Heart left ventricle (tissue), 16 donors: ENCODE measurements at regions not wholly inside any gene's neighbourhood (a gene's known extent, or its start where the extent isn't known, plus 50 kb on each side); places are given as distances from the start of the nearest gene placed in this dataset.

Experiments used
- ATAC-seq, 4 donors: fragments of 200-7000 bp; cut with Tn5 transposase; one replicate each; pipeline ENCODE4 v1.9.1; 2020 to 2022; ENCODE audit warnings: moderate library complexity in 4 of 4, mild to moderate bottlenecking in 3 of 4, moderate number of reproducible peaks in 1 of 4
- DNase-seq, 5 donors: peaks; one replicate each; pipeline ENCODE4 v3.0.0-alpha.2; 2020
- H3K27ac ChIP-seq, 12 donors: fragments of 200-600 bp; sonication (generic) in 4 of 12; one replicate each; pipeline versions ENCODE4 v1.5.0 to v1.8.0; 2016 to 2022; ENCODE audit warnings: mild to moderate bottlenecking in 2 of 12
- H3K27me3 ChIP-seq, 9 donors: fragments of 200-600 bp; sonication (generic) in 2 of 9; one replicate each; pipeline versions ENCODE4 v1.5.1 to v1.8.0; 2016 to 2022; ENCODE audit warnings: mild to moderate bottlenecking in 3 of 9
- H3K36me3 ChIP-seq, 9 donors: fragments of 200-600 bp; sonication (generic) in 2 of 9; one replicate each; pipeline versions ENCODE4 v1.5.0 to v1.8.0; 2018 to 2022; ENCODE audit warnings: mild to moderate bottlenecking in 2 of 9
- H3K4me1 ChIP-seq, 12 donors: fragments of 200-600 bp; sonication (generic) in 4 of 12; one replicate each; pipeline versions ENCODE4 v1.5.0 to v1.8.0; 2016 to 2022; ENCODE audit warnings: mild to moderate bottlenecking in 3 of 12
- H3K4me3 ChIP-seq, 12 donors: fragments of 200-600 bp; sonication (generic) in 4 of 12; one replicate each; pipeline versions ENCODE4 v1.5.0 to v1.8.0; 2017 to 2022; ENCODE audit warnings: mild to moderate bottlenecking in 9 of 12, moderate library complexity in 4 of 12
- H3K9me3 ChIP-seq, 12 donors: fragments of 200-600 bp; sonication (generic) in 4 of 12; one replicate each; pipeline versions ENCODE4 v1.5.0 to v1.8.0; 2016 to 2022; ENCODE audit warnings: mild to moderate bottlenecking in 1 of 12
- POLR2A ChIP-seq, 2 donors: fragments of 450-650 bp; IDR thresholded peaks; one replicate each; pipeline ENCODE4 v1.6.1; 2017; ENCODE audit warnings: antibody characterized with exemption in 2 of 2, mild to moderate bottlenecking in 2 of 2, moderate library complexity in 2 of 2
- WGBS, 4 donors: extraction: QIAGEN DNeasy Blood & Tissue Kit in 2 of 4; methylation state at CpG; one replicate each; pipeline versions ENCODE4 v1.1.5 to v1.1.7; 2013 to 2018; 5-methylcytosine and 5-hydroxymethylcytosine counted together
- intact Hi-C, 10 donors: fragments of 100-400 bp; cut with DNase I; formaldehyde crosslinking; loops; one replicate each; pipeline versions ENCODE4 v1.11.1 to v1.14.2; 2022
- TF ChIP-seq, protein P1 (sequence below), 12 donors: fragments of 200-600 bp; sonication (generic) in 4 of 12; IDR thresholded peaks; one replicate each; pipeline versions ENCODE4 v1.5.0 to v1.8.0; 2018 to 2022; ENCODE audit warnings: antibody characterized with exemption in 12 of 12, mild to moderate bottlenecking in 5 of 12
- donor health status: ischemic (EF 13 %, LVEDD 7.1; RV severe dilation, severe dysfunction).
- donor health status: healthy with polysubstance abuse.
- donor health status: DM: no; HTN: yes; CAD: no.
- donor health status: DM: no; HTN: no; CAD: no.
- donor health status: ischemic (EF 25% LVEDD 6.9; RV normal size, moderate dysfunction).
- donor health status: ischemic (EF 25% LVEDD 5.7; RV mildly dilated, moderate dysfunction).
- donor health status: healthy.
- donor health status: DM: yes; HTN: yes; CAD: no.
- donor health status: ischemic (EF 35%, LVEDD 5.7; RV mildly dilated, moderate dysfunction).
- donor health status: nonischemic (EF 11% LVEDD 7.7; RV severe dilation, severe dysfunction).
- donor health status: DM: yes; HTN: yes; CAD: no.
- donor health status: PGD.
- donor health status: ischemic (EF 29% LVEDD 5.4; RV normal size, mild dysfunction).
- donor health status: nonischemic (EF 23%, LVEDD 6.1; RV moderate dilation, normal function).

DNA sequence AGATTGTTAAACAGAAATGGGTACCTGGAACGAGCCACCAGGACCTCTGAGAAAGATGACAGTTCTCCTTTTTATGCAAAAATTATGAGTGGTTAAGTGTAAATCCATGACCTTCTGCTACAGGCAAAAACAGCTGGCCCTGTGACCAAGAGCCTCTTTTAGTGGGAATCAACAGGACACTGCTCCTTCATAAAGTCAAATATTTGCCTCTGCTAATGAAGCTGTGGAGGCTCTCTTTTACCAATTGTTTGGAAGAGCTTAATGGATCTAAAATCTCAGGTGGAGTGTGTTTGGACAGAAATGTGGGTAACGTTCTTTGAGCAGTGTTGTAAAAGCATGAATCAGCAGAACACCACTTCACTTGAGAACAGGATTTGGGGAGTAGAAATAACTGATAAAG is 117.5 kb upstream of the PCSK2 start:
- Histone ChIP-seq H3K4me1 (no peaks in the 10 kb centered on the region), H3K27me3 (no peaks in the 10 kb centered on the region), H3K4me3 (no peak overlapping the region), H3K9me3 (peaks cover 0 to 13% (median 0%) of the 10 kb centered on the region in 12 donors), H3K36me3 (no peaks in the 10 kb centered on the region), H3K27ac (no peak overlapping the region)
- intact Hi-C loops: no loop called here
- TF ChIP-seq POLR2A (IDR thresholded peaks at IDR 0.05): no peak
- TF ChIP-seq, protein P1, sequence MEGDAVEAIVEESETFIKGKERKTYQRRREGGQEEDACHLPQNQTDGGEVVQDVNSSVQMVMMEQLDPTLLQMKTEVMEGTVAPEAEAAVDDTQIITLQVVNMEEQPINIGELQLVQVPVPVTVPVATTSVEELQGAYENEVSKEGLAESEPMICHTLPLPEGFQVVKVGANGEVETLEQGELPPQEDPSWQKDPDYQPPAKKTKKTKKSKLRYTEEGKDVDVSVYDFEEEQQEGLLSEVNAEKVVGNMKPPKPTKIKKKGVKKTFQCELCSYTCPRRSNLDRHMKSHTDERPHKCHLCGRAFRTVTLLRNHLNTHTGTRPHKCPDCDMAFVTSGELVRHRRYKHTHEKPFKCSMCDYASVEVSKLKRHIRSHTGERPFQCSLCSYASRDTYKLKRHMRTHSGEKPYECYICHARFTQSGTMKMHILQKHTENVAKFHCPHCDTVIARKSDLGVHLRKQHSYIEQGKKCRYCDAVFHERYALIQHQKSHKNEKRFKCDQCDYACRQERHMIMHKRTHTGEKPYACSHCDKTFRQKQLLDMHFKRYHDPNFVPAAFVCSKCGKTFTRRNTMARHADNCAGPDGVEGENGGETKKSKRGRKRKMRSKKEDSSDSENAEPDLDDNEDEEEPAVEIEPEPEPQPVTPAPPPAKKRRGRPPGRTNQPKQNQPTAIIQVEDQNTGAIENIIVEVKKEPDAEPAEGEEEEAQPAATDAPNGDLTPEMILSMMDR (IDR thresholded peaks at IDR 0.05): no peak
- WGBS, 4 donors: 66 to 68% (median 67%) methylated on average over 2 of the region's 2 CpGs
- no peak for DNase-seq
- ATAC-seq: no peak

DNA sequence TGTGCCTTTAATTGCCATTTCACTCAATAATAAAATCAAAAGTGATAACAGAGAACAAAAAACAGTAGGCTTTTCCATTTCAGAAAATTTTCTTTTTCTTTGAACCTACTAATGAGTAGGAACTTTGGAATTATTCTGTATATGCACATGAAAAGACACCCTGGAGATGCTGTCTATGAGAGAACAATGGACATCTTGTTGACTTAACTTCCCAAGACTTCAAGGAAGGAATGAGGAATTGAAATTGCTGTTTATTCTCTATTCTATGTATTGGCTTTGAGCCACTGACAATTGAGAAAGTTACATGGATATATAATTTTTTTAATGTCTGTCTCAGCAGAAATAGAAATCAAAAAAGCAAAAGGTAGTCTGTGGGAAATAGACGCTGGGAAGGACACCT is 98.6 kb upstream of the PCSK2 start:
- 79 to 90% (median 86%) methylated on average over 1 of the region's 1 CpG for WGBS, 4 donors
- intact Hi-C loops: no loop called here
- Histone ChIP-seq H3K27ac (no peak overlapping the region), H3K4me1 (no peaks in the 10 kb centered on the region), H3K36me3 (no peaks in the 10 kb centered on the region), H3K9me3 (peaks cover 0 to 2% (median 0%) of the 10 kb centered on the region in 12 donors), H3K4me3 (no peak overlapping the region), H3K27me3 (no peaks in the 10 kb centered on the region)
- TF ChIP-seq, protein P1 (IDR thresholded peaks at IDR 0.05): no peak
- TF ChIP-seq POLR2A (IDR thresholded peaks at IDR 0.05): no peak
- ATAC-seq (no peak), DNase-seq (no peak)

DNA sequence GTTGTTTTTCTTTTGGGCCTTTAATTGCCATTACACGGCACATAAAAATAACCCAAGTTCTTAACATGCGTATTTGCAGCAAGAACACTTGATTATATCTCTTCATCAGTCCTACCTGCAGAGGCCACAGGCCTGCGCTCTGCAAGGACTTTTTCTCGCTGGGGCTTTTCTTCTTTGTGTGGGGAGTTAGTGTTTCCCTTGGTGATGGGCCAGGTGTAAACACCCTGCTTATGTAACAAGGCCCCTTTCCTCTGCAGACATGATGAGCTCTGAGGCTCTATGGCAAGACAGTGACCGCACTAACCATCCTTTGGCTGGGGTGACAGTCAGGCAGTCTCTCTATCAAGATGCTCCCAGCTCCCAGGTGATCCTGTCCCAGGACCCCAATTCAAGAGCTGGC is 97.8 kb upstream of the PCSK2 start:
- no peak for DNase-seq
- no peaks in the 10 kb centered on the region for H3K36me3 ChIP-seq
- H3K4me3 ChIP-seq: no peak overlapping the region
- H3K27me3 ChIP-seq: no peaks in the 10 kb centered on the region
- ATAC-seq: no peak
- WGBS, 4 donors: 75 to 81% (median 80%) methylated on average over 5 of the region's 5 CpGs
- no peaks in the 10 kb centered on the region for H3K9me3 ChIP-seq
- no peak overlapping the region for H3K27ac ChIP-seq
- intact Hi-C loops: no loop called here
- no peak for TF ChIP-seq POLR2A (IDR thresholded peaks at IDR 0.05)
- TF ChIP-seq, protein P1 (IDR thresholded peaks at IDR 0.05): no peak
- no peaks in the 10 kb centered on the region for H3K4me1 ChIP-seq

DNA sequence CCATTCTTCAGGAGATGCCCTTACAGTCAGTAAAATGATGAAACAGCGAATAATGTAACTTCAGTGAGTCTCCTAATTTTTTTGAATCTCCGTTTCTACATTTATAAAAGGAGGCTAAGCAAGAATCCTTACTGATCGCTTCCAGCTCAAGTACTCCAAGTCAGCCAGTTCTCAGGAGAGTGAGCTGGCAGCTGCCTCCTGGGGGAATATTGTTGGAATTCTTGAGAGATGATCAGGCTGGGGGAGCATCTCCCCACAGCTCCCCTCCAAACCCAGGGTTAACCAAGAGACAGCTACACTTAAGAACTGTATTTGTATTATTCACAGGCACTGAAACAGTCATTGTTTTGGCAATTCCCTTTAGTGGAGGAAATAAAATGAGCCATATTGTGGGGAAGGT is 89.1 kb upstream of the PCSK2 start:
- Histone ChIP-seq H3K27me3 (no peaks in the 10 kb centered on the region), H3K27ac (no peak overlapping the region), H3K4me3 (no peak overlapping the region), H3K9me3 (peaks cover 0 to 11% (median 0%) of the 10 kb centered on the region in 12 donors), H3K4me1 (no peaks in the 10 kb centered on the region), H3K36me3 (no peaks in the 10 kb centered on the region)
- TF ChIP-seq, protein P1 (IDR thresholded peaks at IDR 0.05): no peak
- no peak for TF ChIP-seq POLR2A (IDR thresholded peaks at IDR 0.05)
- intact Hi-C loops: no loop called here
- WGBS, 4 donors: 82 to 87% (median 84%) methylated on average over 3 of the region's 3 CpGs
- no peak for ATAC-seq
- no peak for DNase-seq
